Posterior vena cava (tissue), 2 donors: ENCODE measurements at regions not wholly inside any gene's neighbourhood (a gene's known extent, or its start where the extent isn't known, plus 50 kb on each side); places are given as distances from the start of the nearest gene placed in this dataset.
"Not testable (repeated sequence)": the region's sequence is repeated elsewhere in the genome, so short reads cannot be mapped to it uniquely, and the experiment has no call there.

Experiments
- DNase-seq: peaks from one replicate; pipeline ENCODE4 v3.0.0-alpha.2; 2020; ENCODE audit warnings: low spot score
- intact Hi-C, 2 donors: fragments of 100-400 bp; cut with DNase I; formaldehyde crosslinking; loops; one replicate each; pipeline versions ENCODE4 v1.14.1 to v1.14.2; 2022 to 2023
- donor health status: DM: yes; HTN: yes; CAD: no.
- donor health status: DM: yes; HTN: yes; CAD: no.

DNA sequence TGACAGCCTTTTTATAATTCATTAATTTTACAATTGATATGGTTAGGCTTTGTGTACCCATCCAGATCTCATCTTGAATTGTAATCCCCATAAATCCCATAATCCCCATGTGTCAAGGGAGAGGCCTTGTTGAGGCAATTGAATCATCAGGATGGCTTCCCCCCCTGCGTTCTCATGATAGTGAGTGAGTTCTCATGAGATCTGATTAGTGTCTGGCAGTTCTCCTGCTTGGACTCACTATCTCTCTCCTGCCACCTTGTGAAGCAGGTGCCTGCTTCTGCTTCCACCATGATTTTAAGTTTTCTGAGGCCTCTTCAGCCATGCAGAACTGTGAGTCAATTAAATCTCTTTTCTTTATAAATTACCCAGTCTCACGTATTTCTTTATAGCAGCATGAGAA lies 165.7 kb upstream of the GNAI1 start:
- DNase-seq: no peak
- intact Hi-C loops: no loop called here

DNA sequence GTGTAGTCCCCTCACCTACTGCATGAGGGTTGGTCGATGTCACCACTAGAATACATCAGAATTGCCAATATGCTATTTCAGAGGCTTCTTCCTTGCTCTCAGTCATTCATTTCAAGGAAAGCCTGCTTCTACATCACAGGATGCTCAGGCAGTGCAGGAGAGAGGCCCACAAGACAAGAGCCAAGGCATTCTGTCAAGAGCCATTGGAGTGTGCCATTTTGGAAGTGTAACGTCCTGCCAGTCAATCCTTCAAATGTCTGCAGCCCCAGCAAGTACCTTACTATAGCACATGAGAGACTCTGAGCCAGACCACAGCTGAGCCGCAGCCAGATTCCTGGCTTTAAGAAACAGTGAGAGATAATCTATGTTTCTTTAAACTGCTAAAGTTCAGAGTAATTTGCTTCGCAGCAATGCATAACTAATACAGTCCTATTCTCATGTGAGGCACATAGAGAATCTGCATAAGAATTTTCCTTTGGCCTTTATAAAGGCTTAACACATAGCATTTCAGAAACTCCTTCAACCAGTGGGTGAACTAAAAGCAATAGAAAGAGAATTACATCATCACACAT lies 166.5 kb upstream of the GNAI1 start:
- intact Hi-C loops: no loop called here
- DNase-seq: no peak

DNA sequence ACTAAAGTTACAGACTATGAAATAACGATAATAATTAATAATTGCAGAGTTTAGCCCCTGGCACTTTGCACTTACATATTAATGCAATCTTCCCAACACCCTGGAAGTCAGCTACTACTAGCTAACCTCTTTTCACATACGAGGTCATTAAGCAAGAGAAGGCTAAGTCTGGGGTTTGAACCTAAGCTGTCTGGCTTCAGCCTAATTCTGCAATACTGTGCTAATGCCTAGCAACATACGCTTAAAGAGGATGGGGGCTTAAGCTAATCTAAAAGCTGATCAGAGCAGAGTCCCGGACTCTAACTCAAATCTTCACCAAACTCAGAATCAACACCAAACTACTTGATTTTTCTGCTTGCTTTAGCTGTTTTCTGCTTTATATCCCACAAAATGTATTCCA lies 168.7 kb upstream of the GNAI1 start:
- intact Hi-C loops: no loop called here
- no peak for DNase-seq

DNA sequence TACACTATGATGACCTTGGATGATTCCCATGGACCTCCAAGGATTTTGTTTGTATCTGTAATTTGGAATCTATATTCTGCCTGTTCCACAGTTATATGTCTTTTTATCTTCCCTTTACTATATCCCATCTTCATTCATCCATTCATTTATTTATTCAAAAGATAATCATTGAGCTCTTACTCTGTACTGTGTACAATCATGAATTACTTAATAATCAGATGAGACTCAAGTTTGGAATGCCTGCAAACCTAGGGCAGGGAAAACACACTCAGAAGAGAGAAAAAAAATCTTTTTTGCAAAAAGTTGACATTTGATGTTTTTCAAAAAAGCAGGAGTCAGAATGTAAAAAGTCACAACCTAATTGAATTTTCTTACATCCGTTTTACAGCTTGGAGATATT lies 170.2 kb upstream of the GNAI1 start:
- intact Hi-C loops: no loop called here

DNA sequence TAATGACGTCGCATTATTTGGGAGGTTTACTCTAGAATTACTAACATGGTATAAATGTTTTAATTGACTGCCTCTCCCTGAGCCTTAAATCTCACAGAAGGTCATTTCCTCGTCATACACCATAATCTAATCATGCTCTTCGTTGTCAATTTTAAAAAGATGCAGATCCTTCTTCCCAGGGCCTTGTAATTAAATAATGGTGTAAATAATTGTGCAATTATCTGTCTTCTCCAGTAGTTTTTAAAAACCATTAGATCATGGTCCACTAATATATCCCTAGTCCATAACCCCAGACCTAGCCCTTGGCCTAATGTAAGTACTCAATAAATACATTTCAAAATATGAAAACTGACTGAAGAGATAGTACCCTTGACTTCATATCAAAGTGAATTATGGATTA lies 181.5 kb upstream of the GNAI1 start:
- intact Hi-C loops: no loop called here
- no peak for DNase-seq

More for the DNA sequence above, 170.2 kb upstream of the GNAI1 start:
- DNase-seq: no peak

DNA sequence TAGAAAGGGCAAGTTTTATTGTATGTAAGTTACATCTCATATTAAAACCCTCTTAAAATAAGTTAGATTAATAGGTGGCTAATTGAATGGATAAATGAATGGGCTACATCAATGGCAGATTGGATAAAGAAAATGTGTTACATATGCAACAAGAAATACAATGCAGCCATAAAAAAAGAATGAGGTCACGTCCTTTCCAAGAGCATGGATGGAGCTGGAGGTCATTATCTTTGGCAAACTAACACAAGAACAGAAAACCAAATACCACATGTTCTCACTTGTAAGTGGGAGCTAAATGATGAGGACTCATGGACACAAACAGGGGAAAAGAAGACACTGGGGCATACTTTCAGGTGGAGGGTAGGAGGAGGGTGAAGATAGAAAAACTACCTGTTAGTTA lies 182.2 kb upstream of the GNAI1 start:
- intact Hi-C loops: no loop called here

DNA sequence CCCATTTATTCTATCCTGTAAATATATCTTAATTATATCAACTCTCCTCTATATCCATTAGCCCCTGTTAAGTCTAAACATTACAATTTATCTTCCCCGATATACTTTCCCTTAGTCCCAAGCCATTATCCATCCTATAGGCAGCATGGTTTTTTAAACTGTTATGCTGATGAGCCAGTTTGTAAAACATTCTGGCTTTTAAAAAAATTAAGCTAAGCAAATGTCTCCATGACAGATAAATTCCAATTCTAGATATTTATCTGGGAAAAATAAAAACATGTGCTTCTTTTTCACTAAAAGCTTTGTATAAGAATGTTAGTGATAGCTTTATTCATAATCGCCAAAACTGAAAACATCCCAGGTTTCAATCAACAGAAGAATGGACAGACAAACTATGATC lies 183.2 kb upstream of the GNAI1 start:
- intact Hi-C loops: no loop called here

More for the DNA sequence above, 182.2 kb upstream of the GNAI1 start:
- DNase-seq: no peak

DNA sequence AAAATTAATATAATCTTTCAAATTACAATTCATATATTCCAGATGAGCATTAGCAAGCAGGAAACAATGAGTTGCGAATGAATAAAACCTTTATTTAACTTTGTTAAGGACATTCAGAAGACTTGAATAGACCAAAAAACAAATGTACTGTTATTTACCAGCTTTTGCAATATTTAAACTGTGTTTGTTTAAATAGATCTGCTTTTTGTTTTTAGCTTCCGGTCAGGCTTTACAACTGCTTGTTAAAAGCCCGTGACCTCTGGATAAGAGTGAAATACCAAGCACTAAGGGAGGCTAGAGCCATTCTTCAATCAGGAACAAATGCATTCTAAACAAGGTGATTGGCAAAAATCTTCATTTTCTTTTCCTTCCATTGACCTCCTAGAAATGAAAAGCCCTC lies 184.9 kb upstream of the GNAI1 start:
- intact Hi-C loops: no loop called here
- no peak for DNase-seq

More for the DNA sequence above, 183.2 kb upstream of the GNAI1 start:
- DNase-seq: no peak

DNA sequence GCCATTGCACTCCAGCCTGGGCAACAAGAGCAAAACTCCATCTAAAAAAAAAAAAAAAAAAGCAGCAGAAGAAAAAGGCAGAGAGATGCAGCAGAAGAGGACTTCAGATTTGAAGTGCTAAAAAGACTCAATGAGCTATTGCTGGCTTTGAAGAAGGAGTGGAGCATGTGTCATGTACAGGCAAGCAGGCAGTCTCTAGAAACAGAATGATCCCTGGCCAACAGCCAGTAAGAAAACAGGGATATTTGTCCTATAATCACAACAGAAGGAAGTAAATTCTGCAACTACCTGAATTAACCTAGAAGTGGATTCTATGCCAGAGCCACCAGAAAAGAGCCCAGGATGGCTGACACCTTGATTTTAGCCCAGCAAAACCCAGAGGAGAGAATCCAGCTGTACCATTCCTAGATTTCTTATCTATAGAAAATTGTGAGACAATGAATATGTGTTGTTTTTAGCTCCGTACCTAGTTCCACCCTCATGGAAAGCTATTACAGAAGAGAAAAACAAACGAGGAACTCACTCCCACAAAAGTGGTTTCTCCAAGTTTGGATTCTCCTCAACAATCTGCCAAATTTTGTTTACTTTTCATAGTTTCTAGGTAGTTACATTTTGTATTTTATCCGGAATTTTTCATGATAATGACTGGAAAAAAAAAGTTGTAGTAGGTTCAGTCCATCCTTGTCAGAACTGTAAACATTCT lies 198.2 kb upstream of the GNAI1 start:
- no peak for DNase-seq
- intact Hi-C loops: no loop called here

DNA sequence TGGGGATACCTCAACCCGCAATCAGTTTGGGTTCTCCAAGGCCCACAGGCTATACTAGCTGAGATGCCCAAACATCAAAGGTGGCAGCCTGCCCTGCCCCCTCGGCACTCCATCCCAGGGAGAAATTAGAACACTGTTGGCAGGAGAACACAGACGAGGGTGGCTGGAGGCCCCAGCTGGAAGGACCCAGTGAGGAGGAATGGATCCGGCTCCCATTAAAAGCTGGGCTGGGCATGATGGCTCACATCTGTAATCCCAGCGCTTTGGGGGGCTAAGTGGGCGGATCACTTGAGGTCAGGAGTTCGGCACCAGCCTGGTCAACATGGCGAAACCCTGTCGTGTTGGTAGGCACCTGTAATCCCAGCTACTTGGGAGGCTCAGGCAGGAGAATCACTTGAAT lies 199.9 kb upstream of the GNAI1 start:
- intact Hi-C loops: no loop called here
- DNase-seq: peak; percentile 72

DNA sequence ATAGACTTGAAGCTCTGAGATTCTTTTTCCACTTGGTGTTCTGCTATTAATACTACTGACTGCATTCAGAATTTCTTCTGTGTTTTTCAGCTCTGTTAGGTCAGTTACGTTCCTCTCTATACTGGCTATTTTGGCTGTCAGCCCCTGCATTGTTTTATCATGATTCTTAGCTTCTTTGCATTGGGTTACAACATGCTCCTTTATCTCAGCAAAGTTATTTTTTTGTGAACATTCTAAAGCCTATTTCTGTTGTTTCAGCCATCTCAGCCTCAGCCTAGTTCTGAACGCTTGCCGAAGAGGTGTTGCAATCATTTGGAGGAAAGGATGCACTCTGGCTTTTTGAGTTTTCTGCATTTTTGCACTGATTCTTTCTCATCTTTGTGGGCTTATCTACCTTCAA lies 201.5 kb upstream of the GNAI1 start:
- no peak for DNase-seq

DNA sequence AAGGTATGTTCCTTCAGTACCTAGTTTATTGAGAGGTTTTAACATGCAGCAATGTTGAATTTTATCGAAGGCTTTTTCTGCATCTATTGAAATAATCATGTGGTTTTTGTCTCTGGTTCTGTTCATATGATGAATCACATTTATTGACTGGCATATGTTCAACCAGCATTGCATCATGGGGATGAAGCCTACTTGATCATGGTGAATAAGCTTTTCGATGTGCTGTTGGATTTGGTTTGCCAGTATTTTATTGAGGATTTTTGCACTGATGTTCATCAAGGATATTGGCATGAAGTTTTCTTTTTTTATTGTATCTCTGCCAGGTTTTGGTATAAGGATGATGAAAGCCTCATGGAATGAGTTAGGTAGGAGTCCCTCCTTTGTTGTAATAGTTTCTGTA lies 204.0 kb upstream of the GNAI1 start:
- no peak for DNase-seq
- intact Hi-C loops: no loop called here

More for the DNA sequence above, 201.5 kb upstream of the GNAI1 start:
- intact Hi-C loops: no loop called here

DNA sequence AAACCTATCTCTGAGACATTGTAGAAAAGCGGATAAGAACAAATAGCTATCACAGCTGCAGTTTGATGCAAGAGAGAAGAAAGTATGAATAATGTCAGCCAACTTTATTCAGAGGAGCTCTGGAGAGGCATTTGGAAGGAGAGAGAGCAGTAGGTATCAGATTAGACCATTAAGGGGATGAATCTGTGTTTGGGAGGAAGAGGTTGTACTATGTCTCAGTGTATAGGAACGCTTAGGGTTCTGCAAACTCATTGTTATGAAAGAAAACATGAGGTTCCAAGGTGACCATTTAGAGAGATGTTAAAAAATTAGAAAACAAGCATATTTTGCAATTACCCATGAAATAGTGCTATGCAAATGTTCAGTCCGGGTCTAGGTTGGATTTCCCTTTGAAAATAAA lies 207.5 kb upstream of the GNAI1 start:
- intact Hi-C loops: no loop called here
- no peak for DNase-seq

DNA sequence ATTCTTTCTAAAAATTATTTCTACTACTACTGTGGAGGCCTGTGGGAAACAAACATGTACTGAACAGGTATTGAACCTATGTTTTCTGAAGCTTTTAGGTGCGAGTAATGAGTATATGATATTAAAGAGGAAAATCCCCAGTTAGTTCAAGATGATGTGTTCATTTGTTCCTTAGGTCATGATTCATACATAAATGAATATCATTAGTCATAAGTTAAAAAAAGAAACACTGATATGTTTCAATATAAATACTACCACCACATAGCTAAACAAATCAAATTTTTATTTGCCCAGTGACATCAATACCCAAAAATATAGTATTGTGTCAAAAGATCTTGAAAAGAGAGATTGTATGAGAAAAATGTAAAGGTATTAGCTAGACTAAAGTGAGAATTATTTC lies 210.7 kb upstream of the GNAI1 start:
- intact Hi-C loops: no loop called here
- no peak for DNase-seq

DNA sequence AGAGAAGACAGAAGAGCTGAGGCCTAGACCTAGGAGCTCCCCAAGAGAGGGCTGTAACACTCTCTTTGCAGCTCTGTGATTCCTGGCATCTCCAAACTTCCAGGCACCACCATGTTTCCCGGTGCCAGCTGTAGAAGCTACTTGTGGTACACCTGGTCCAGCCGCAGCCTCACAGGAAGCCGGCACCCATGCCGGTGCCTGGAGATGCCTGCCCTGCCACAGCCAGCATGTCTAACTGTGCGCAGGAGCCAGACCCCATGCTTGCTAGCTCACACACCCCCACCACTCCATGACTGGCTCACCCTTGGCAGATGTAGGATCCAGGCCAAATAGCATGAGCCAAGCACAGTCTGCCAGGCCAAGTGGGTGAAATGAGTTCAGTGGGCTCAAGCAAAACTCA lies 211.7 kb upstream of the GNAI1 start:
- intact Hi-C loops: no loop called here
- peak; percentile 75 for DNase-seq

DNA sequence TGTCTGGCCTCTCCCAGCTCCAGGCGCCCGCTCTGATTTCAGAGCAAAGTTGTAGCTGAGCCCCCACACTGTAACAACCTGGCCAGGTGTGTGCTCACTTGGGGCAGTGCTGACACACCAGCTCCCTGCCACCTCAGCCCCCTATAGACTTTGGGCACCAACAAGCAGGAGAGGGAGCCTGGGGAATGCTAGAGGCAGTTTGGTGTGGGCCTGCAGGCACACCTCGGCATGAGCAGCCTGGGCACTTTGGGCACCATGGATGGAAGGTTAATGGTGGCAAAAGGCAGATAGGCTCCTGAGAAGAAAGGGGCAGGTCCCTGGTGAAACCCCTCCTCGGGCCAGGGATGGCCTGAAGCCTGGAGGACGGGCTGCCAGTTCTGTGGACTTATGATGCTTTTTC lies 212.7 kb upstream of the GNAI1 start:
- DNase-seq: no peak
- intact Hi-C loops: no loop called here

DNA sequence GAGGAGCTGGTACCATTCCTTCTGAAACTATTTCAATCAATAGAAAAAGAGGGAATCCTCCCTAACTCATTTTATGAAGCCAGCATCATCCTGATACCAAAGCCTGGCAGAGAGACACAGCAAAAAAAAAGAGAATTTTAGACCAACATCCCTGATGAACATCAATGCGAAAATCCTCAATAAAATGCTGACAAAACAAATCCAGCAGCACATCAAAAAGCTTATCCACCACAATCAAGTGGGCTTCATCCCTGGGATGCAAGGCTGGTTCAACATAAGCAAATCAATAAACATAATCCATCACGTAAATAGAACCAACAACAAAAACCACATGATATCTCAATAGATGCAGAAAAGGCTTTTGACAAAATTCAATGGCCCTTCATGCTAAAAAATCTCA lies 216.0 kb upstream of the GNAI1 start:
- intact Hi-C loops, DNase-seq: not testable (repeated sequence)

DNA sequence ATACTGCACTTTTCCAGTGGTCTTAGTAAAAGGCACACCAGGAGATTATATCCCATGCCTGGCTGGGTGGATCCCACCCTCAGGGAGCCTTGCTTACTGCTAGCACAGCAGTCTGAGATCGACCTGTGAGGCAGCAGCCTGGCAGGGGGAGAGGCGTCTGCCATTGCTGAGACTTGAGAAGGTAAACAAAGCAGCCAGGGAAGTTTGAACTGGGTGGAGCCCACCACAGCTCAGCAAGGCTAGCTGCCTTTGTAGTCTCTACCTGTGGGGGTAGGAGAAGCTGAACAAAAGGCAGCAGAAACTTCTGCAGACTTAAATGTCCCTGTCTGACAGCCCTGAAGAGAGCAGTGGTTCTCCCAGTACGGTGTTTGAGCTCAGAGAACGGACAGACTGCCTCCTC lies 219.3 kb upstream of the GNAI1 start:
- DNase-seq, intact Hi-C loops: not testable (repeated sequence)

DNA sequence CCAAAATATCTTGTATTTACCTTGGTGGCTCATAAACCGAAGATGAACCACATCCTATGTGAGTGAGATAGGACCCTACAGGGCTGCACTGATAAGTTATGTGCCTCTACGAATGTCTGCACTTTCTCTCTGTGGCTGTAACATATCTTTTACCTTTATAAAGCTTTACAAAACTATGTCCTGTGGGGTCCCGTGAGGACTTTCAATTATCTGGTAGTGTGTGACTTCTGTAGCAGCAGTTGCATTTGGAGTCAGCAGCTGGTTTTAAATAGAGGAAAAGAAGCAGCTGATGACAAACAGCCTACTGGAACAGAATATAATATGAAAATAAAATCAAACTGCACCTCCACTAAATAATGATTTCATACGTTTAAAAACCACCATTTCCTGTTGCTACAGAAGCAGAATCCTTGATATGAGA lies 222.4 kb upstream of the GNAI1 start:
- DNase-seq: no peak
- intact Hi-C loops: no loop called here

DNA sequence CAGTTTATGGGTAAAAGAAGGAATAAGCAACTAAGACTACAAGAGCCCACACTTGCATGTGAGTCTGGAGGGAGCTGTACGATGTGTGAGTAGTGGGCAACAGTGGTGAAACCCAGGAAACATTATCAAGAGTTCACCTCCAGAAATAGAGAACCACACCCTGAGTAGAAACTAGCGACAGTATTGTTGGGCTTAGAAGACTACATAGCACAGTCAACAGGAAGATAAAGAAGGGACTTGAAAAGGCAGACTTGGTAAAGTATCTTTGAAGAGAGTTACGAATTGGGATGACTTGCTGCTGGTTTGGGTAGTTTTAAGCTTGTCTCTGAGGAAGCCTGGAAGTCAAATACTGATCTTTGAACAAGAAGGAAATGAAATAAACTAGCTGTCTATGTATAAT lies 223.2 kb upstream of the GNAI1 start:
- no peak for DNase-seq
- intact Hi-C loops: no loop called here

DNA sequence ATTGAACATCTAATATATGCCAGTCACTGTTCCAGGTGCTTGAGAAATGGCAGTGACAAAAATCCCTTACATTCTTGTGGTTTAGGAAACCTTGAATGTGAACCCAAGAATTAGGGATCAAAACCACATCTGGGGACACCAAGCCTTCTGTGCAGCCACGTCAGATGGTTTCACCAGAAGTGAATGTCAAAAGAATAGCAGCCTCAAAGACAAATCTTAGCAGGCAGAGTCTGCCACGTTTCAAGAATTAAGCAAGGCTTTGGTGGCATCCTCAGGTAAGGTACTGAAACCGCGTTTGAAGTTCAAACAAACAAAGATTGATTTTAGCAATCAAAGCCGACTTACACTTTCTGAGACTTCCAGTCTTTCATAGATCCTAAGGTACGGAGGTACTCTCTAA lies 225.5 kb upstream of the GNAI1 start:
- intact Hi-C loops: no loop called here
- DNase-seq: no peak

DNA sequence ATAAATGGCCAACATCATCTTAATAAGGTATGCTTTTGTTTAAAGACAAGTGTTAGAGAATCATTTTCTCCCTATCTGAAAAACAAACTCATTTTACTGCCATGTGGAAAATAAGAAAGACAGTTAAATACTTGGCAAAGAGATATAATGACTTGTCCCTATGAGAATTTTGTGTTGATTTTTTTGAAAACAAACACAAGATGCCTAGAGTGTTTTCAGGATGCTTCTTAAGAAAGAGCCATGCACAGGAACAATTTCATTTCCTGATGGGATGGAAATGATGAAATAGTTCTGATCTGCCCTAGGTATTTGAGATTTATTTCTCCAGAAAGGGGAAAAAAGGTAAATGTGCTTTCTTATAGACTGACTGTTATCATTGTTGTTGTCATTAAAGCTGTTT lies 237.5 kb upstream of the GNAI1 start:
- intact Hi-C loops: no loop called here
- no peak for DNase-seq
